Keratinocyte (primary cell): ENCODE measurements at regions not wholly inside any gene's neighbourhood (a gene's known extent, or its start where the extent isn't known, plus 50 kb on each side); places are given as distances from the start of the nearest gene placed in this dataset.

Experiments used
- DNase-seq: peaks from one replicate; pipeline ENCODE4 v3.0.0-alpha.2; 2011; ENCODE audit warnings: low read depth, missing footprints, low spot score
- FAIRE-seq: peaks from 2 replicates; lab custom pipeline; 2011; peaks lifted over from hg19 to GRCh38; lab: Jason Lieb, UNC
- H2AFZ ChIP-seq: 2 replicates; pipeline ENCODE4 v1.6.0; 2012; ENCODE audit warnings: low read length, control low read depth, inconsistent platforms; ENCODE audit not compliant: control insufficient read depth
- H3K27ac ChIP-seq: 2 replicates; pipeline ENCODE4 v1.5.1; 2011; ENCODE audit warnings: low read length; ENCODE audit not compliant: control insufficient read depth, insufficient read depth
- H3K27me3 ChIP-seq: 3 replicates; pipeline ENCODE4 v1.6.0; 2011; ENCODE audit warnings: low read length; ENCODE audit not compliant: control insufficient read depth, insufficient read depth; ENCODE audit errors: extremely low read depth
- H3K36me3 ChIP-seq, 2 experiments: 2 replicates in 1 of 2; 3 replicates in 1 of 2; pipeline ENCODE4 v1.5.1; 2011; ENCODE audit warnings: low read length in 2 of 2, mild to moderate bottlenecking in 1 of 2; ENCODE audit not compliant: control insufficient read depth in 2 of 2, insufficient read depth in 2 of 2; ENCODE audit errors: extremely low read depth in 1 of 2
- H3K4me1 ChIP-seq: 3 replicates; pipeline ENCODE4 v1.5.1; 2011; ENCODE audit warnings: low read length; ENCODE audit not compliant: control insufficient read depth, insufficient read depth; ENCODE audit errors: extremely low read depth
- H3K4me2 ChIP-seq: 3 replicates; pipeline ENCODE4 v1.6.0; 2011; ENCODE audit warnings: low read depth, low read length; ENCODE audit not compliant: control insufficient read depth, insufficient read depth; ENCODE audit errors: extremely low read depth
- H3K4me3 ChIP-seq, 3 experiments: fragments of 200-600 bp in 1 of 3; sonication (generic) in 1 of 3; 2 replicates in 2 of 3; 3 replicates in 1 of 3; pipeline ENCODE4 v1.5.1; 2011 to 2016; ENCODE audit warnings: low read length in 3 of 3, mild to moderate bottlenecking in 3 of 3, control low read depth in 2 of 3, inconsistent platforms in 1 of 3, low read depth in 1 of 3, mixed read lengths in 1 of 3, mixed run types in 1 of 3, moderate library complexity in 1 of 3; ENCODE audit not compliant: control insufficient read depth in 2 of 3, insufficient read depth in 2 of 3; ENCODE audit errors: extremely low read depth in 1 of 3
- H3K79me2 ChIP-seq: 2 replicates; pipeline ENCODE4 v1.6.0; 2012; ENCODE audit warnings: low read length; ENCODE audit not compliant: control insufficient read depth, insufficient read depth
- H3K9ac ChIP-seq: 3 replicates; pipeline ENCODE4 v1.6.0; 2011; ENCODE audit warnings: low read length; ENCODE audit not compliant: control insufficient read depth, insufficient read depth; ENCODE audit errors: extremely low read depth
- H3K9me1 ChIP-seq: 3 replicates; pipeline ENCODE4 v1.6.0; 2011; ENCODE audit warnings: low read length; ENCODE audit not compliant: control insufficient read depth, insufficient read depth; ENCODE audit errors: extremely low read depth
- H3K9me3 ChIP-seq: 2 replicates; pipeline ENCODE4 v1.5.1; 2012; ENCODE audit warnings: low read depth, low read length; ENCODE audit not compliant: control insufficient read depth
- H4K20me1 ChIP-seq: 3 replicates; pipeline ENCODE4 v1.6.0; 2011; ENCODE audit warnings: low read length; ENCODE audit not compliant: control insufficient read depth, insufficient read depth; ENCODE audit errors: extremely low read depth
- CTCF ChIP-seq, 3 experiments: IDR thresholded peaks in 1 of 3; conservative IDR thresholded peaks in 1 of 3; optimal IDR thresholded peaks in 1 of 3; 2 replicates in 2 of 3; 3 replicates in 1 of 3; pipeline versions ENCODE3 to v1.5.1; 2011; ENCODE audit warnings: low read length in 3 of 3, mild to moderate bottlenecking in 3 of 3, moderate library complexity in 2 of 3, control low read depth in 1 of 3, inconsistent platforms in 1 of 3; ENCODE audit not compliant: insufficient read depth in 2 of 3; ENCODE audit errors: extremely low read depth in 1 of 3
- EZH2 ChIP-seq: IDR thresholded peaks from one replicate; pipeline ENCODE4 v1.6.1; 2012; ENCODE audit warnings: inconsistent platforms, mild to moderate bottlenecking, low read length, moderate library complexity
- dilution Hi-C: fragments of 300-500 bp; cut with MboI; formaldehyde crosslinking; loops from one replicate; pipeline ENCODE4 v1.7.0; 2020; ENCODE audit warnings: low sequenced_read_pairs; ENCODE audit not compliant: extremely low pct_ligation_motif_present

DNA sequence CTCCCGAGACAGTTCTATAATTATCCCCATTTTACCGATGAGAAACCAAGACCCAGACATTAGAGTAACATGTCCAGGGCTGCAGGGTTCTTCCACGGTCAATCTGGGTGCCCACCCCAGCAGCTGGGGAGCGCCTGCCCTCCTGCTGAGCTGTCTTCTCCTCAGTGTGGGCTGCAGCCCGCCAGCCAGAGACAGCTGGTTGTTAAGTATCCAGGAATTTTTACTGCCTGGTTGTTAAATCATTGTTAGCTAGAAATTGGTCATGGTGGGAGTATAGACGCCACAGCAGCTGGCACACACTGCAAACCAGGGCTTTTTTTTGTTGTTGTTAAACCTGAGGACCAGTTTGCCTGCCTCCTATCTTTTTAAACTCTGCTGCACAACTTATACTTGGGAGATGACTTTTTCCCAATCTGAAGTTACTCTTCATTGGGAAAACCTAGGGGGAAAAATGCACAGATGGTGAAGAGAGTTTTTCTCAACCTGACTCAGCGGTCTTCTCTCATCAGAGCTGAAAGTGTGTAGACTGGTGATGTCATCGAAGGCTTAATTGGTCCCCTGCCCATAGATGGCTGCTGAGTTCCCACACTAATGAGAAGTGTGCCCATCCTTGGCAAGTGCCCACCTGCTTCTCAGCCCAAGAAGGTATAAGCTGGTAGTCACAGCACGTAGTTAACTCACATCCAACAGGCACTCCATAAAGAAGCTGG lies 208.6 kb downstream of the DRD1 start:
- no peaks in the 10 kb centered on the region for H3K27me3 ChIP-seq
- no peaks in the 10 kb centered on the region for H4K20me1 ChIP-seq
- FAIRE-seq (no peak), DNase-seq (no peak)
- H3K27ac ChIP-seq = no peak overlapping the region
- H3K4me2 ChIP-seq = no peak overlapping the region
- no peak overlapping the region for H3K4me3 ChIP-seq
- H3K36me3 ChIP-seq = no peaks in the 10 kb centered on the region
- H3K9me3 ChIP-seq = no peaks in the 10 kb centered on the region
- H3K4me1 ChIP-seq = no peaks in the 10 kb centered on the region
- H3K9ac ChIP-seq = no peak overlapping the region
- dilution Hi-C loops = no loop called here
- no peaks in the 10 kb centered on the region for H3K79me2 ChIP-seq
- no peak overlapping the region for H2AFZ ChIP-seq
- no peaks in the 10 kb centered on the region for H3K9me1 ChIP-seq
- TF ChIP-seq EZH2 = no peak
- TF ChIP-seq CTCF (optimal IDR thresholded peaks at IDR 0.05 in 1 of 3, IDR thresholded peaks at IDR 0.05 in 1 of 3, conservative IDR thresholded peaks at IDR 0.05 in 1 of 3; ENCODE audit: extremely low read depth in 1 of 3, insufficient read depth in 2 of 3, low read length in 3 of 3) = no peak

DNA sequence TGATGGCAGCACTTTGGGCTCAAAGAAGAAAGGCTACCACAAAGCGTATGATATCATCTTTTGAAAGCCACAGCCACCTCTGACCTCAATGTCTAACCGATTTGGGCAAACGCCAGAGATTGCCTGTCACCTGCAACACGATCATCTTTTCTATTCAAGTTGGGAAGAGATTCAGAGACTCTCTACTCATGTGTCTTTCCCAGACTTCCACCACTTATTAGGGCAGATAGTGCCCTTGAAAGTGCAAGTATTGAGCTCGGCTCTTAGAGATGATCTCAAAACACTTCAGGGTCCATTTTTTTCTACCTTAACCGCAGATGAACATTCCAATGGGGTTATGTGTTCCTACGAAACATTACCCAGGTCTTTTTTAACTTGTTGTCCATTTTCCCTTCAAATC lies 213.7 kb downstream of the DRD1 start:
- Histone ChIP-seq H3K9ac (no peak overlapping the region), H2AFZ (no peak overlapping the region), H3K36me3 (no peaks in the 10 kb centered on the region), H3K9me3 (no peaks in the 10 kb centered on the region), H4K20me1 (no peaks in the 10 kb centered on the region), H3K4me3 (no peak overlapping the region), H3K27me3 (no peaks in the 10 kb centered on the region), H3K79me2 (no peaks in the 10 kb centered on the region), H3K4me1 (no peaks in the 10 kb centered on the region), H3K9me1 (no peaks in the 10 kb centered on the region), H3K27ac (no peak overlapping the region), H3K4me2 (no peak overlapping the region)
- dilution Hi-C loops = no loop called here
- FAIRE-seq = no peak
- no peak for DNase-seq
- TF ChIP-seq EZH2 = no peak
- no peak for TF ChIP-seq CTCF (optimal IDR thresholded peaks at IDR 0.05 in 1 of 3, IDR thresholded peaks at IDR 0.05 in 1 of 3, conservative IDR thresholded peaks at IDR 0.05 in 1 of 3; ENCODE audit: extremely low read depth in 1 of 3, insufficient read depth in 2 of 3, low read length in 3 of 3)
